CD4-positive, alpha-beta T cell treated with Interleukin-10 for 1 hour (primary cell): ENCODE measurements at regions not wholly inside any gene's neighbourhood (a gene's known extent, or its start where the extent isn't known, plus 50 kb on each side); places are given as distances from the start of the nearest gene placed in this dataset.

Source experiments
- DNase-seq: peaks from one replicate; pipeline ENCODE4 v3.0.0-alpha.2; 2020

- no peak for DNase-seq
Measured at GRCh38 chrX:128165884-128166408, 113.7 kb upstream of the ACTRT1 start.

GRCh38 chrX:128156204-128156603, 104.0 kb upstream of the ACTRT1 start:
- no peak for DNase-seq

- no peak for DNase-seq
Measured at GRCh38 chrX:128142745-128143144, 90.5 kb upstream of the ACTRT1 start.

GRCh38 chrX:128106630-128107029, 54.4 kb upstream of the ACTRT1 start:
- no peak for DNase-seq

GRCh38 chrX:128105659-128106058, 53.5 kb upstream of the ACTRT1 start:
- no peak for DNase-seq
